COLO829 (cell line): ENCODE measurements at regions not wholly inside any gene's neighbourhood (a gene's known extent, or its start where the extent isn't known, plus 50 kb on each side); places are given as distances from the start of the nearest gene placed in this dataset.

ENCODE experiments used
- DNase-seq: peaks from one replicate; pipeline ENCODE4 v3.0.0; 2012; ENCODE audit warnings: low spot score

- no peak for DNase-seq
Measured at GRCh38 chr11:104529906-104530305, 366.0 kb upstream of the PDGFD start.

GRCh38 chr11:104529213-104529612 lies 365.3 kb upstream of the PDGFD start:
- DNase-seq = no peak

DNA sequence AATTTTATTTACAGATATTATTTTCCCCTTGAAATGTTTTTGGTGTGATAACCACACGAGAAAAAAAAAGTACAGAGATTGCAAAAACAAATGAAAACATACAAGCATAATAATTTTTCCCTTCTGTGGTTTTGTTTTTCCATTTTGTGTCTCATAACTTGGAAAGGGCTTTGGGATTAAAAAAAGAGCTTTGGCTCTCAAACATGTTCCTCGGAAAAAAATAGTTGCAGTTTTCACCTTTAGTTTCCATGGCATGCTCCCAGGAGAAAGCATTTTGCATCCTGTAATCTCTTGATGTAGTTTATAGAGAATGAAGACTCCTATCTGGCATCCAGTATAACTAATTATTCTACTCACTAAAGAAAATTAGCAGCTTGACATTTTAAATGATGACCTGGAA lies 362.1 kb upstream of the PDGFD start:
- DNase-seq = no peak

- no peak for DNase-seq
Measured at GRCh38 chr11:104525416-104525815, 361.5 kb upstream of the PDGFD start.

DNA sequence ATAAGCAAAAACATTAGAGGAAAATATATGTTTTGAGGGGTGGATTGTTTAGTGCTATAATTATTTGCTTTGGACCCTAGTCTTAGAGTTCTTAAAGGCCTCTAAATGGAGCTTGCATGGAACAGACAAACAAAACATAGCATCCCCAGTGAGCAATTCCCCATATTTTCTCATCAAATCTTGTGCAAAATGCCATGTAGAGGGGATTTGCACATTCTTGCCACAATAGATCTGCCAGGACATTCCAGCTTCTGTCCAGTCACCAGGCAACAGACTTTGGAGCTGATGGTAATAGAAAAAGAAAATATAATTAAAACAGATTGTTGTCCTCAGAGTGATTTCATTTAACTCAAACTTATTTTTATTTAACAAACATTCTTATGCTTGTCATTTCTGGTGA lies 360.3 kb upstream of the PDGFD start:
- DNase-seq = no peak

GRCh38 chr11:104523611-104524010 lies 359.7 kb upstream of the PDGFD start:
- DNase-seq = no peak

DNA sequence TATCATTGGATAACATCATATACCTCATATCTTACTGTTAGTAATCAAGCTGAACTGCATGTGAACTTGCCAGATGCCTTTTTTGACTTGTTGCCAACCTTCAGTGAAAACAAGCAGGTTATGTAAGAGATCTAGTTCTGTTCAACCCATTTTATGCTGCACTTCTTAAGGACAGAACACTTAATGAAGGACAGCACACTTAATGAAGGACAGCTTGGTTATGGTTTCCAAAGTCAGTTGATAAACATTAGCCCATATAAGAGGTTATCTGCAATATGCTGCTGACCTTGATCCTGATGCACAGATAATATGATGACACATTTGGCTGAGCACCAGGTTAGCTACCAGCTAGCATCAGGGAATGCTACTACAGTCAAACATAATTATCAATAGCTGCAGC lies 358.7 kb upstream of the PDGFD start:
- DNase-seq = no peak

GRCh38 chr11:104522123-104522522 lies 358.2 kb upstream of the PDGFD start:
- DNase-seq = no peak

DNA sequence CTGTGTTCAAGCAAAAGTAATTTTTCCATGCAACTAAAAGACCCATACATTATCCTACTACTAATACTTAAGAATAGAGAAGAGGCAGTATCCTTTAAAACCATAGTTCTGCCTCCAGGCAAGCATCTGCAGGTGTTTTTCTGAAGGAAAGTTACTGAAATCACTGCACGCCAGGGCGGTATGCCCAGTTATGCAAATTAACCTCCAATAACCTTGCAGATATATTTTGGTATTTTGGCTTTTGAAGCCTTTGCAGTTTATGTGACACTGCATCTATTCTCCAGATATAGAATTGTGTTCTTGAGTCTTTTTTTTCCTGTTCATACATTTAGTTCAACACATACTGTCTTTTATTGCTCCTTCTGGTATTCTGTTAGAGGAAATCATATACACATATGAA lies 346.2 kb upstream of the PDGFD start:
- no peak for DNase-seq

DNA sequence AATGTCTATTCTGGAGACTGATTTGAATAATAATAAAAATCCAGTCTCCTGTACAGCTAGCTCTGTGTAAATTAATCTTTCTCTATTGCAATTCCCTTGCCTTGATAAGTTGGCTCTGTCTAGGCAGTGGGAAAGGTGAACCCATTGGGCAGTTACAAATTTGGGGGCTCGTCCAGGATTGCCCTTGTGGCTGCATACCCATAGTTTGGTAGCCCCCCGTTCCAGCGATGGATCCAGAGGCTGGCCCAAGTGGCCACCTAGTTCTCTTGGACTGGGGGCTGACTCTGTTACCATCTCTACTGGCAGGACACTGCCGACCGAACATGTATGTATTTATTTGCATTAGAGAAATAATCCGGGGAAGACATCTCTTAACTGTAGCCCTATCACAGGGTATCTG lies 326.2 kb upstream of the PDGFD start:
- DNase-seq = no peak

- no peak for DNase-seq
Measured at GRCh38 chr11:104488561-104488960, 324.6 kb upstream of the PDGFD start.

DNA sequence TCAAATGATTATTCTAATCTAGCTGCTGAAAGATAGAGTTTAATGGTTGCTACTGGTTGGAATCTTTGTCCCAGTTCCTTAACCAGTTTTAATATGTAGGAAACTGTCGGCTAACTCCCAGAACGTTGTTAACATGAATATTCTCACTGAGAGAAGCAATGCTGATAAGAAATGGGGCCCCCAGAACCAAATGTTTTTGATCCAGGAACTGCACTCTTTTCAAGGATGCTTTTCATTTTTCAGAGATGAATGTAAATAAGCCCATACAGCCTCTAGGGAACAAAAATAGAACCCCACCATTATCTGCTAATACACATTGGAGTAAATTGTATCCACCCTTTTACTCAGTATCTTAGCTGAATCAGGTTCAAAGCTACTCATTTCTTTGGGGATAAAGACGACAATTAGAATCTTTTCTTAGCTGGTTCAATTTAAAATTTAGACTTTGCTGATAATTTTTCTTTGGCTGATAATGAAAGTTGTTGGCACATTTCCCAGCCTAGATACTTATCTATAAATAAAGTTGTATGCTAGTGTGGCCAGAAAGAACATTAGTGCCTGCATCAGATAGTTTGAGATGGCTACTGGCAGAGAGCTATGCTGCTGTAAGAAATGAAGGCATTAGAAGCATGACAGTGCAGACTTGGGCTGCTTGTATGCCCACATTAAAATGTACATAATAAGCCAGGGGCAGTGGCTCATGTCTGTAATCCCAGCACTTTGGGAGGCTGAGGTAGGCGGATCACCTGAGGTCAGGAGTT lies 323.3 kb upstream of the PDGFD start:
- DNase-seq = no peak

GRCh38 chr11:104484804-104485554 lies 321.0 kb upstream of the PDGFD start:
- no peak for DNase-seq

- DNase-seq = no peak
Measured at GRCh38 chr11:104476898-104477297, 313.0 kb upstream of the PDGFD start.

- DNase-seq = no peak
Measured at GRCh38 chr11:104476454-104476853, 312.5 kb upstream of the PDGFD start.

DNA sequence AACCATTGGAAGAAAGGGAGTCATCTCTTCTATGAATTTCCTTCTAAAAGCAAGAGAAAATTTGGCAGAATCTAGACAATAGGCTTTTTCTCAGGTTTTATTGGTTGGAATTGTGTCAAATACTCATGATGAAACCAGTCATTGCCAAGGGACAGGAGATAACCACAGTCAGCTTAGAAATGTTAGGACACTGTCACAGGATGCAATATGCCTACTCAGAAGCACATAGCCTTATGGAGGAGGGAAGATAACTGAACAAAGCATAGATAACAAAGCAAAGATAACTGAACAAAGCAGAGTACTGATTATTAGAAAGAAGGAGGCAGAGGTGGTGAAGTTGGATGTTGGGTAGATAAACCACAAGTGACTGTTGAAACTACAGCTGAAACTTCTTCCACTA lies 303.5 kb upstream of the PDGFD start:
- peak; percentile 3 for DNase-seq

GRCh38 chr11:104465321-104465720 lies 301.4 kb upstream of the PDGFD start:
- no peak for DNase-seq

DNA sequence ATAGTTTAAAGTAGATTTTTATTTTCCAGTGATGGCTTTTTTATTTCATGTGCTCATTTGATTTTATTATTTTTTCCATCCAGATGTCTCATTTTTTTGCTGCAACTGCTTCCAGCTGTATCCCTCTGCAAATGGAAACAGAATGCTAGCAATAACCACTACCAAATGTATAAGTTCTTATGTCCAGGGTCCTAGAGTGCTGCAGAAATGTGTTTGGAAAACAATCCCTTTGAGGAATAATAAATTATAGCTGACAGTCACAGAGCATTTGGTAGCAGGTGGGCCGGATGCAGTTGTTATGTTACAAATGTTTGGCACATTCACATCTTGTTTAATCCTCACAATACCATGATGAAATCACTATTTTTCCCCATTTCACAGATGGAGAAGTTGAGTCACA lies 300.7 kb upstream of the PDGFD start:
- no peak for DNase-seq

DNA sequence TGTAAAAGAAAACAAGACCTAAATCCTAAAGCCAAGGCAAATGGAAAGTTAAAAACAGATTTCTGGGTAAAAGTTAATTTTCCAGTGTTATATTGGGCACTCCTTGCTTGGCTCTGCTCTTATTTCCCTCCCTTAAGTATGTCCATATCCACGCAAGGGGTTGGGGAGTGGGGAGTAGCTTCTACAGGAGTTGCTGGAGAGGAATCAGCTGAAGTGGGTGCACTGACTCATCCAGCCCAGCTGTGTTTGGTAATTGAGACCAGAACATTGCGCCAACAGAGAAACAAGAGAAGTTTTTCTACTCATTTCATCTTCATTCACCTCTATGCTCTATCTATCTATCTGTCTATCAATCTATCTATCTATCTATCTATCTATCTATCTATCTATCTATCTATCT lies 298.4 kb upstream of the PDGFD start:
- DNase-seq = no peak

GRCh38 chr11:104451197-104451893 lies 287.4 kb upstream of the PDGFD start:
- no peak for DNase-seq

DNA sequence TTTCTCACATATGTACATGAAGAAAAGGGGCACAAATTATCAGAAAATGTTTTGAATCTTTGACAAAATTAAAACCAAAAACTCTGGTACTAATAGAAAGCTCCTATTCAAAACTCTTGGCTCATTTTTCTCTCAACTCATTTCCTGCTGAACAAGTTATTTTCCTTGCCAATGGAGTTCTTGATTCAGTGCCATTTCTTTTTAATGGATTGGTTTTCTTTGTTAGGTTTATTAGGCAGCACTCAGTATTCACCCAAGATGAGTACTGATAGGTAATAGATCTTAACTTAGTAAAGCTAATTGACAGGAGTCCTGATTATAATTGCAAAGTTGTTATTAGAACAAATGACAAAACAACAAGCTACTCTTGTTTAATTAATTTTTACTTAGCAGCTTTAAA lies 279.4 kb upstream of the PDGFD start:
- DNase-seq = no peak

- DNase-seq = no peak
Measured at GRCh38 chr11:104442321-104442720, 278.4 kb upstream of the PDGFD start.

DNA sequence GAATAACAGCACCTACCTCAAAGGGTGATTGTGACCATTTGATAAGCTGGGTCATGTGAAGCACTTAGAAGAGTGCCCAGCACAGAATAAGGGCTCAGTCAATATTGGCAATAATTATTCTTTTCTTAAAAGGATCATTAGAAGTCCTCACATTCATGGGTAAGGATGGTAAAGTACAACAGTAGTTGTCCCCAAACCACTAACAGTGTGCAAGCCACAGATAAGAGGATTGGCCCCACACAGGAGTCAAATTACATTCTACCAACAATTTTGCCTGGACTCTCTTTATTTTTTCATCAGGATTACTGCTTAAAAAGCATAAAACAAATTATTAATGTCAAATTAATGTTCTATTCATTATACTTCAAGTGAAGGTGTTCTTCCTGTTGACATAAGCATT lies 271.5 kb upstream of the PDGFD start:
- no peak for DNase-seq
